PC-9 (cell line): ENCODE measurements at regions not wholly inside any gene's neighbourhood (a gene's known extent, or its start where the extent isn't known, plus 50 kb on each side); places are given as distances from the start of the nearest gene placed in this dataset.

Experiments used
- BruUV-seq: library from RNA; stranded (reverse); fragments of 400-500 nt; replicated peaks from 2 replicates; lab custom pipeline; 2021; lab: Mats Ljungman, UMichigan
- CTCF ChIA-PET: fragments of 300-600 bp; sonication (Branson Sonifier 250); formaldehyde crosslinking; loops from one replicate; lab custom pipeline; 2022; ENCODE audit warnings: antibody characterized with exemption; lab: Charles Lee
- POLR2A ChIA-PET: fragments of 300-600 bp; sonication (Branson Sonifier 250); formaldehyde crosslinking; loops from one replicate; lab custom pipeline; 2022; ENCODE audit warnings: antibody characterized with exemption; ENCODE audit not compliant: unreplicated experiment; lab: Charles Lee
- DNase-seq, 2 experiments: peaks; one replicate each; pipeline versions ENCODE4 v3.0.0 to v3.0.0-alpha.2; 2015 to 2022; ENCODE audit warnings: mixed read lengths in 1 of 2
- H2AFZ ChIP-seq: fragments of 200-600 bp; sonication (generic); 2 replicates; pipeline ENCODE4 v1.8.1; 2017; ENCODE audit warnings: antibody characterized with exemption
- H3F3A ChIP-seq: fragments of 200-600 bp; sonication (generic); 2 replicates; pipeline ENCODE4 v1.8.1; 2017; ENCODE audit warnings: antibody characterized with exemption, mild to moderate bottlenecking, low read depth; ENCODE audit not compliant: insufficient read depth
- H3K27ac ChIP-seq: fragments of 200-600 bp; sonication (generic); 2 replicates; pipeline ENCODE4 v1.6.1; 2016; ENCODE audit warnings: mixed run types
- H3K27me3 ChIP-seq: fragments of 200-600 bp; sonication (generic); 2 replicates; pipeline ENCODE4 v1.6.1; 2016; ENCODE audit warnings: low read depth, mixed run types; ENCODE audit not compliant: insufficient read depth
- H3K36me3 ChIP-seq: fragments of 200-600 bp; sonication (generic); 2 replicates; pipeline ENCODE4 v1.6.1; 2016; ENCODE audit warnings: low read depth, mixed run types
- H3K4me1 ChIP-seq: fragments of 200-600 bp; sonication (generic); replicated peaks from 2 replicates; pipeline ENCODE4 v1.6.1; 2016; ENCODE audit warnings: mixed run types; ENCODE audit not compliant: insufficient read depth
- H3K4me2 ChIP-seq: fragments of 200-600 bp; sonication (generic); 2 replicates; pipeline ENCODE4 v1.6.1; 2017; ENCODE audit warnings: mixed run types
- H3K4me3 ChIP-seq: fragments of 200-600 bp; sonication (generic); 2 replicates; pipeline ENCODE4 v1.6.1; 2016; ENCODE audit warnings: mixed run types
- H3K79me2 ChIP-seq: fragments of 200-600 bp; sonication (generic); 2 replicates; pipeline ENCODE4 v1.6.1; 2017; ENCODE audit warnings: low read depth, mixed run types
- H3K9me2 ChIP-seq: fragments of 200-600 bp; sonication (generic); 2 replicates; pipeline ENCODE4 v1.8.1; 2017; ENCODE audit warnings: mild to moderate bottlenecking; ENCODE audit not compliant: insufficient read depth
- H3K9me3 ChIP-seq: fragments of 200-600 bp; sonication (generic); 2 replicates; pipeline ENCODE4 v1.8.1; 2016; ENCODE audit warnings: low read depth; ENCODE audit not compliant: insufficient read depth
- H4K20me1 ChIP-seq: fragments of 200-600 bp; sonication (generic); 2 replicates; pipeline ENCODE4 v1.8.1; 2017; ENCODE audit not compliant: insufficient read depth
- EZH2 ChIP-seq: fragments of 200-600 bp; sonication (generic); IDR thresholded peaks from 2 replicates; pipeline ENCODE4 v1.8.0; 2017; ENCODE audit warnings: antibody characterized with exemption, low read depth
- intact Hi-C: fragments of 100-400 bp; cut with micrococcal nuclease; formaldehyde crosslinking; loops from one replicate; pipeline ENCODE4 v1.10.0; 2022; ENCODE audit not compliant: unreplicated experiment
- TF ChIP-seq, protein P1 (sequence below): fragments of 200-600 bp; sonication (generic); conservative IDR thresholded peaks from 2 replicates; pipeline ENCODE4 v1.6.1; 2017; ENCODE audit warnings: mixed run types, antibody characterized with exemption, mild to moderate bottlenecking, moderate library complexity

DNA sequence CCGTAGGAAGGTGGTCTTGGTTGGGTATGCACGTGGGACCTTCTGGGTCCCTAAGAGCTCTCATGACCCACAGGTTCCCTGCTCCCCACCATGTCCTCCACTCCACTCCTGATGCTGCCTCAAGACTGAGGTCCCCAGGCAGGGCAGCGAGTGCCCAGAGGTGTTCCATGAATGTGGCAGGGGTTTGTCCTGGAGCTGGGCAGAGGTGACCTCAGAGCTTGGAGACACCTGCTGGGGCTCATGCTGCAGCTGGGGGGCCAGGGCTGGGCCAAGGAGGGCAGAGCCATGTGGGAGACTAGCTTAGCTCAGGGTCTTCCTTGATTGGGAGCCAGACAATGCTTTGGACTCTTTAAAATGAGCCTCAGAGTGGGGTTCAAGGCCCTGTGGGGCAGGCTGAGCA lies 74.0 kb upstream of the PITX1 start:
- ChIA-PET POLR2A (no interaction called here), CTCF (no interaction called here)
- Histone ChIP-seq H3K4me1 (peaks cover 25% of the 10 kb centered on the region), H2AFZ (no peak overlapping the region), H3K79me2 (no peaks in the 10 kb centered on the region), H3F3A (peaks cover 5% of the 10 kb centered on the region; the same call in 1 of the 2 replicates), H3K9me3 (no peaks in the 10 kb centered on the region), H3K9me2 (no peaks in the 10 kb centered on the region), H3K27ac (no peak overlapping the region), H3K27me3 (no peaks in the 10 kb centered on the region), H3K36me3 (no peaks in the 10 kb centered on the region), H4K20me1 (no peaks in the 10 kb centered on the region), H3K4me3 (no peak overlapping the region), H3K4me2 (no peak overlapping the region)
- TF ChIP-seq EZH2: no peak
- TF ChIP-seq, protein P1, sequence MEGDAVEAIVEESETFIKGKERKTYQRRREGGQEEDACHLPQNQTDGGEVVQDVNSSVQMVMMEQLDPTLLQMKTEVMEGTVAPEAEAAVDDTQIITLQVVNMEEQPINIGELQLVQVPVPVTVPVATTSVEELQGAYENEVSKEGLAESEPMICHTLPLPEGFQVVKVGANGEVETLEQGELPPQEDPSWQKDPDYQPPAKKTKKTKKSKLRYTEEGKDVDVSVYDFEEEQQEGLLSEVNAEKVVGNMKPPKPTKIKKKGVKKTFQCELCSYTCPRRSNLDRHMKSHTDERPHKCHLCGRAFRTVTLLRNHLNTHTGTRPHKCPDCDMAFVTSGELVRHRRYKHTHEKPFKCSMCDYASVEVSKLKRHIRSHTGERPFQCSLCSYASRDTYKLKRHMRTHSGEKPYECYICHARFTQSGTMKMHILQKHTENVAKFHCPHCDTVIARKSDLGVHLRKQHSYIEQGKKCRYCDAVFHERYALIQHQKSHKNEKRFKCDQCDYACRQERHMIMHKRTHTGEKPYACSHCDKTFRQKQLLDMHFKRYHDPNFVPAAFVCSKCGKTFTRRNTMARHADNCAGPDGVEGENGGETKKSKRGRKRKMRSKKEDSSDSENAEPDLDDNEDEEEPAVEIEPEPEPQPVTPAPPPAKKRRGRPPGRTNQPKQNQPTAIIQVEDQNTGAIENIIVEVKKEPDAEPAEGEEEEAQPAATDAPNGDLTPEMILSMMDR: no peak
- intact Hi-C loops: no loop called here
- no TSS peak for BruUV-seq
- no peak for DNase-seq

DNA sequence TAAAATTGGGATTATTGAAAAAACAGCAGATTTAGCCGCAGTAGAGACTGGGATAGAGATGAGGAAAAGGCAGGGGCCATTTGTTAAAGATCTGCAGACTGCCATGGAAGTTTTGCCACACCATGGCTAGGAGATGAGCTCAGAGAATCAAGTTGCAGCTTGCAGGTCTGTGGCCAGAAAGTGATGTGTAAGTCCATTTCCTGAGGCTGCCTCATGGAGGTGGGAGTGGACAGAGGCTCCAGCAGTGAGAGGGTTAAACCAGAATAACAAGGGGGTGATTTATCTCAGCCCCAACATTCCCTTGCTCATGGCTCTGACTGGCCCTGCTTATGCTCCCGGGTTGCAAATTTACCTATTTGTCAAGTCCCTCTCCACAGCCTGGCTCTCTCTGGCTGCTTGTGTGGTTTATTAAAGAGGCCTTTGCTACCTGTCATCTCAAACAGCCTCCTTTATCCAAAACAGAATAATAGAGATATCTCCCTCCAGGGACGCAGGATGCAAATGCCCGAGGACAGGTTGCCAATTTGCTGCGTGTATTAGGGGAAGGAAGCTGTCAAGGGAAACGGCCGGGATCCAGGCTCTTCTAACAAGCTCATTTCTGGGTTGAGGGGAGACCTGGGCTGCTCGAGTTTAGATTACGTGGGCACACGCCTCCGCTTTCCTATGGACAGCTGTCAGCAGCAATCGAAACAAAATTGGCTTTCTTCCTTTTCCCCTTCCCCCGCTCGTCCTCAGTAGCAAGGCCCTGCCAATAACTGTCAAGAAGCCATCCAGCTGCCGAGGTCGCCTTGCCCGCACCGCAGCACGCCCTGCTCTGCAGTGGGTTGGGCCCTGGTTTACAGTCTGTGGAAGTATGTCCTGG lies 72.8 kb upstream of the PITX1 start:
- H3K4me1 ChIP-seq: peaks cover 16% of the 10 kb centered on the region
- H3K4me2 ChIP-seq: no peak overlapping the region
- DNase-seq: no peak
- BruUV-seq: no TSS peak
- no peaks in the 10 kb centered on the region for H3K79me2 ChIP-seq
- intact Hi-C loops: no loop called here
- H3K27ac ChIP-seq: no peak overlapping the region
- H3K9me3 ChIP-seq: no peaks in the 10 kb centered on the region
- no peak overlapping the region for H3K4me3 ChIP-seq
- H3K36me3 ChIP-seq: no peaks in the 10 kb centered on the region
- POLR2A ChIA-PET: no interaction called here
- TF ChIP-seq, protein P1: no peak
- no peak for TF ChIP-seq EZH2
- H3K27me3 ChIP-seq: no peaks in the 10 kb centered on the region
- no peaks in the 10 kb centered on the region for H3K9me2 ChIP-seq
- CTCF ChIA-PET: interaction anchor here (0.5 kb wide), 1 partner anchor 9 kb away, joined by 5 read pairs; no protein-coding TSS in a partner anchor
- no peaks in the 10 kb centered on the region for H4K20me1 ChIP-seq
- H3F3A ChIP-seq: peaks cover 5% of the 10 kb centered on the region; the same call in 1 of the 2 replicates
- no peak overlapping the region for H2AFZ ChIP-seq

DNA sequence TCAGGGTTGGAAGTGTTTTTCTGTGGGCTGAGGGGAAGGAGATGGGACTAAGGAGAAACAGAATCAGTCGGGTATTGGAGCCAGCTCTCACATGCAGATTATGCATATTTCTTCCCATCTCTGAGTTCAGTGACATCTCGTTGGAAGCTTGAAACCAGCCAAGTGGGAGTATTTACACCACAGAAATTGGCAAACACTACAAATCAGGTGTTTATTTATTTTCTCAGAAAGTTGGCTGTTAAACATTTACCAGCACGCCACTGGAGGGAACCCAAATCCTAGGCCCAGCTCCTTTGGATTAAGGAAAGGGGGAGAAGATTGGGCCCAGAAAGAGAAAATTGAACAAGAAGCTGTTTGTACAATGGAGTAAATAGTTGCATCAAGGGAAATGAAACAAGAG lies 72.1 kb upstream of the PITX1 start:
- H3K9me2 ChIP-seq: no peaks in the 10 kb centered on the region
- peaks cover 9% of the 10 kb centered on the region for H3K4me1 ChIP-seq
- H3K36me3 ChIP-seq: no peaks in the 10 kb centered on the region
- ChIA-PET CTCF (no interaction called here), POLR2A (no interaction called here)
- no peaks in the 10 kb centered on the region for H3K27me3 ChIP-seq
- H2AFZ ChIP-seq: no peak overlapping the region
- no peak overlapping the region for H3K4me2 ChIP-seq
- peaks cover 5% of the 10 kb centered on the region; the same call in 1 of the 2 replicates for H3F3A ChIP-seq
- TF ChIP-seq, protein P1: no peak
- TF ChIP-seq EZH2: no peak
- H3K9me3 ChIP-seq: no peaks in the 10 kb centered on the region
- H4K20me1 ChIP-seq: no peaks in the 10 kb centered on the region
- no peak overlapping the region for H3K27ac ChIP-seq
- H3K79me2 ChIP-seq: no peaks in the 10 kb centered on the region
- H3K4me3 ChIP-seq: no peak overlapping the region
- no TSS peak for BruUV-seq
- no peak for DNase-seq
- intact Hi-C loops: no loop called here
